Right lobe of liver (tissue), 4 donors: ENCODE measurements at regions not wholly inside any gene's neighbourhood (a gene's known extent, or its start where the extent isn't known, plus 50 kb on each side); places are given as distances from the start of the nearest gene placed in this dataset.

Experiments used
- CTCF ChIP-seq, 4 donors: fragments of 200-600 bp in 3 of 4; fragments of 450-650 bp in 1 of 4; IDR thresholded peaks; one replicate each; pipeline versions ENCODE4 v1.5.1 to v1.8.0; 2016 to 2022; ENCODE audit warnings: antibody characterized with exemption in 4 of 4, mild to moderate bottlenecking in 2 of 4
- POLR2A ChIP-seq: fragments of 450-650 bp; IDR thresholded peaks from one replicate; pipeline ENCODE4 v1.6.1; 2017; ENCODE audit warnings: antibody characterized with exemption, mild to moderate bottlenecking
- donor health status: DM: no; HTN: no; CAD: no.
- donor health status: DM: no; HTN: no; CAD: no.
- donor health status: DM: no; HTN: yes; CAD: no.

DNA sequence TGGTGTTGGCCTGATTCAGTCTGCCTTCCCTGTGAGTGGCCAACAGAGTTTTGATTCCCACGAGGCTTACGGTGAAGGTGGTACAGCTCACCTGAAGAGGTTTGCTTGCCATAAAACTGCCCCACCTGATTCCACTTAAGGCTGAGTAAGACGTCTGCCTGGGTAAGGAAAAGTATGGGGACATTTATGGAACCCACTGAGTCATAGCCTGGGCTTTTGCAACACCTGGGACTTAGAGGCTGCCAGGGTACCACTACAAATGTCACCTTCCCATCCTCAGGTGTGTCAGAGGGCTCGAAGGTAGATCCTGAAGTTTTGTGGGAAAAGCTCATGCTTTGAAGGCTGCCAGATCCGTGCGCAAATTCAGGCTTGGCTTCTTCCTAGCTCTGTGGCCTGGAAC, 56.9 kb upstream of the SLCO2A1 start:
- no peak for TF ChIP-seq CTCF (IDR thresholded peaks at IDR 0.05)
- no peak for TF ChIP-seq POLR2A
